Endodermal cell (in vitro differentiated cells): ENCODE measurements at regions not wholly inside any gene's neighbourhood (a gene's known extent, or its start where the extent isn't known, plus 50 kb on each side); places are given as distances from the start of the nearest gene placed in this dataset.

Experiments
- DNase-seq: peaks from one replicate; pipeline ENCODE4 v3.0.0-alpha.2; 2017
- H3K27ac ChIP-seq: 2 replicates; pipeline ENCODE4 v1.5.1; 2013; ENCODE audit warnings: mild to moderate bottlenecking, low read depth, low read length, moderate library complexity
- H3K27me3 ChIP-seq: 2 replicates; pipeline ENCODE4 v1.6.1; 2013; ENCODE audit warnings: mild to moderate bottlenecking, low read length, moderate library complexity; ENCODE audit not compliant: insufficient read depth, control insufficient read depth, poor library complexity, severe bottlenecking
- H3K36me3 ChIP-seq: 2 replicates; pipeline ENCODE4 v1.7.0; 2013; ENCODE audit warnings: mild to moderate bottlenecking, low read length, moderate library complexity; ENCODE audit not compliant: control insufficient read depth, insufficient read depth
- H3K4me1 ChIP-seq: one replicate; pipeline ENCODE4 v1.7.0; 2013; ENCODE audit warnings: low read length; ENCODE audit not compliant: control insufficient read depth, insufficient read depth
- H3K4me3 ChIP-seq: 2 replicates; pipeline ENCODE4 v1.5.1; 2013; ENCODE audit warnings: mild to moderate bottlenecking, low read length, moderate library complexity
- H3K9ac ChIP-seq: 2 replicates; pipeline ENCODE4 v1.6.1; 2013; ENCODE audit warnings: mild to moderate bottlenecking, low read length, moderate library complexity; ENCODE audit not compliant: poor library complexity, severe bottlenecking; ENCODE audit errors: extremely low read depth
- H3K9me3 ChIP-seq: 2 replicates; pipeline ENCODE4 v1.6.1; 2013; ENCODE audit warnings: mild to moderate bottlenecking, low read length, moderate library complexity; ENCODE audit not compliant: control insufficient read depth
- H3K27ac Mint-ChIP-seq: 2 replicates; pipeline ENCODE4 v1.8.0; 2020; ENCODE audit warnings: mixed read lengths
- H3K27me3 Mint-ChIP-seq: 2 replicates; pipeline ENCODE4 v1.8.0; 2021; ENCODE audit warnings: mild to moderate bottlenecking, mixed read lengths; ENCODE audit not compliant: insufficient read depth
- H3K36me3 Mint-ChIP-seq: 2 replicates; pipeline ENCODE4 v1.8.0; 2020; ENCODE audit warnings: low read depth, mixed read lengths
- H3K4me1 Mint-ChIP-seq: 2 replicates; pipeline ENCODE4 v1.8.0; 2020; ENCODE audit warnings: mixed read lengths
- H3K4me3 Mint-ChIP-seq: 2 replicates; pipeline ENCODE4 v1.8.0; 2020; ENCODE audit warnings: mild to moderate bottlenecking, moderate library complexity, mixed read lengths
- H3K9me3 Mint-ChIP-seq: 2 replicates; pipeline ENCODE4 v1.8.0; 2020; ENCODE audit warnings: mild to moderate bottlenecking, mixed read lengths
- CTCF ChIP-seq: fragments of 200-600 bp; sonication (generic); conservative IDR thresholded peaks from 2 replicates; pipeline ENCODE4 v1.5.0; 2021; ENCODE audit warnings: antibody characterized with exemption, mild to moderate bottlenecking
- WGBS, 2 experiments: methylation state at CpG; one replicate each; pipeline versions ENCODE4 v1.1.5 to v1.1.7; 2013; ENCODE audit warnings: missing lambda C conversion rate in 2 of 2, mixed read lengths in 1 of 2; ENCODE audit not compliant: insufficient coverage in 1 of 2, insufficient read length in 1 of 2; 5-methylcytosine and 5-hydroxymethylcytosine counted together

- H3K36me3 ChIP-seq, result no peaks in the 10 kb centered on the region
- Mint-ChIP-seq H3K4me3 (no peak overlapping the region), H3K36me3 (no peaks in the 10 kb centered on the region), H3K27ac (peak overlapping the region; percentile 70), H3K9me3 (no peaks in the 10 kb centered on the region), H3K4me1 (peaks cover 14% of the 10 kb centered on the region), H3K27me3 (no peaks in the 10 kb centered on the region)
- H3K9ac ChIP-seq, result no peak overlapping the region
- DNase-seq, result peak; percentile 59
- H3K4me1 ChIP-seq, result peaks cover 4% of the 10 kb centered on the region
- no peak overlapping the region for H3K4me3 ChIP-seq
- no peaks in the 10 kb centered on the region for H3K27me3 ChIP-seq
- 60 to 67% methylated on average over 1 of the region's 1 CpG for WGBS, 2 experiments
- H3K27ac ChIP-seq, result no peak overlapping the region
- H3K9me3 ChIP-seq, result no peaks in the 10 kb centered on the region
- TF ChIP-seq CTCF, result no peak
Measured at GRCh38 chr1:229190057-229190575, 80.8 kb upstream of the RAB4A start.

- Histone ChIP-seq H3K36me3 (no peaks in the 10 kb centered on the region), H3K4me1 (peaks cover 4% of the 10 kb centered on the region), H3K9me3 (no peaks in the 10 kb centered on the region), H3K9ac (no peak overlapping the region), H3K27me3 (no peaks in the 10 kb centered on the region), H3K27ac (no peak overlapping the region), H3K4me3 (no peak overlapping the region)
- no peaks in the 10 kb centered on the region for H3K36me3 Mint-ChIP-seq
- H3K9me3 Mint-ChIP-seq, result no peaks in the 10 kb centered on the region
- no peaks in the 10 kb centered on the region for H3K27me3 Mint-ChIP-seq
- peak overlapping the region; percentile 88 for H3K27ac Mint-ChIP-seq
- no peak for TF ChIP-seq CTCF
- 67% methylated on average over 3 of the region's 3 CpGs; no CpG with 5 or more reads in 1 of the 2 experiments for WGBS, 2 experiments
- H3K4me1 Mint-ChIP-seq, result peaks cover 14% of the 10 kb centered on the region
- no peak overlapping the region for H3K4me3 Mint-ChIP-seq
- DNase-seq, result peak; percentile 77
Measured at GRCh38 chr1:229191066-229191674, 79.7 kb upstream of the RAB4A start.

DNA sequence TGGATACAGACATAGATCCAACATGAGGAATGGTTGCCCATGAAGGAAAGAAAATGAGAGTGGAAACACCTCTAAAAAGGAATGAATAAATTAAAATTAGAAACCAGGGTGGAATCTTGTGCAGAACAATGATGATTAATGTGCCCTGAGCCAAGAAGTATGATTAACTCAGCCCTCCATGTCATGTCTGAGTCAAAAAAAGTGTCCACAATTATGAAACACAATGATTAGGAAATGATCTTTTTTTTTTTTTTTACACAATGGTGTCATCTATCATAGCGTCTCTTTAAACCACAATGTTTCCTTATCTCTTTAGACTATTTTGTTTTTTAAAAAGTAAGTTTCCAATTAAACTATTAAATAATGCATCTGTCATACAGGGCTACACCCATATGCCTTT, 78.9 kb upstream of the RAB4A start:
- WGBS, 2 experiments, result 100% methylated on average over 1 of the region's 1 CpG; no CpG with 5 or more reads in 1 of the 2 experiments
- H3K27ac ChIP-seq, result no peak overlapping the region

More for the DNA sequence above, 78.9 kb upstream of the RAB4A start:
- no peak for TF ChIP-seq CTCF
- no peak overlapping the region for H3K4me3 Mint-ChIP-seq
- H3K27me3 ChIP-seq, result no peaks in the 10 kb centered on the region
- no peak overlapping the region for H3K4me3 ChIP-seq
- peaks cover 4% of the 10 kb centered on the region for H3K4me1 ChIP-seq
- no peaks in the 10 kb centered on the region for H3K36me3 Mint-ChIP-seq
- H3K9ac ChIP-seq, result no peak overlapping the region
- H3K9me3 ChIP-seq, result no peaks in the 10 kb centered on the region
- no peaks in the 10 kb centered on the region for H3K27me3 Mint-ChIP-seq
- no peaks in the 10 kb centered on the region for H3K9me3 Mint-ChIP-seq
- H3K36me3 ChIP-seq, result no peaks in the 10 kb centered on the region
- peaks cover 10% of the 10 kb centered on the region for H3K4me1 Mint-ChIP-seq
- H3K27ac Mint-ChIP-seq, result no peak overlapping the region
- no peak for DNase-seq
